CD4-positive, alpha-beta T cell (primary cell): ENCODE measurements at regions not wholly inside any gene's neighbourhood (a gene's known extent, or its start where the extent isn't known, plus 50 kb on each side); places are given as distances from the start of the nearest gene placed in this dataset.

Experiments used
- ATAC-seq: fragments of 200-7000 bp; cut with Tn5 transposase; one replicate; pipeline ENCODE4 v1.10.0; 2022; ENCODE audit warnings: mild to moderate bottlenecking; ENCODE audit not compliant: poor library complexity
- CTCF ChIA-PET: fragments of 350-600 bp; sonication (Branson Sonifier 250); formaldehyde crosslinking; loops from one replicate; lab custom pipeline; 2021; ENCODE audit warnings: antibody characterized with exemption, inconsistent platforms; lab: Charles Lee
- POLR2A ChIA-PET: fragments of 350-600 bp; sonication (Branson Sonifier 250); formaldehyde crosslinking; loops from one replicate; lab custom pipeline; 2021; ENCODE audit warnings: antibody characterized with exemption, inconsistent platforms; lab: Charles Lee
- DNase-seq, 14 experiments: peaks; one replicate each; pipeline ENCODE4 v3.0.0-alpha.2; 2013 to 2020; ENCODE audit warnings: mixed read lengths in 2 of 14
- H3K27ac ChIP-seq, 2 donors: one replicate each; pipeline versions ENCODE4 v1.5.1 to v1.7.0; 2013; ENCODE audit warnings: low read length in 2 of 2, low read depth in 1 of 2, mild to moderate bottlenecking in 1 of 2
- H3K27me3 ChIP-seq, 2 experiments: 1 replicate in 1 of 2; 2 replicates in 1 of 2; pipeline versions ENCODE4 v1.6.1 to v1.7.0; 2013; ENCODE audit warnings: low read length in 2 of 2, control low read depth in 1 of 2, mild to moderate bottlenecking in 1 of 2, moderate library complexity in 1 of 2; ENCODE audit not compliant: insufficient read depth in 2 of 2, control insufficient read depth in 1 of 2
- H3K36me3 ChIP-seq: one replicate; pipeline ENCODE4 v1.6.1; 2013; ENCODE audit warnings: low read length, control low read depth; ENCODE audit not compliant: insufficient read depth
- H3K4me1 ChIP-seq: one replicate; pipeline ENCODE4 v1.6.1; 2013; ENCODE audit warnings: low read length, control low read depth; ENCODE audit not compliant: insufficient read depth
- H3K4me3 ChIP-seq: one replicate; pipeline ENCODE4 v1.5.1; 2013; ENCODE audit warnings: mild to moderate bottlenecking, low read length, moderate library complexity
- H3K9me3 ChIP-seq, 2 experiments: 1 replicate in 1 of 2; 2 replicates in 1 of 2; pipeline versions ENCODE4 v1.6.1 to v1.7.0; 2013; ENCODE audit warnings: low read length in 2 of 2, mild to moderate bottlenecking in 2 of 2, control low read depth in 1 of 2, moderate library complexity in 1 of 2; ENCODE audit not compliant: control insufficient read depth in 1 of 2, insufficient read depth in 1 of 2
- H3K27ac Mint-ChIP-seq: one replicate; pipeline ENCODE4 v1.8.0; 2020; ENCODE audit warnings: mixed read lengths
- H3K27me3 Mint-ChIP-seq: one replicate; pipeline ENCODE4 v1.8.0; 2021; ENCODE audit warnings: mixed read lengths
- H3K36me3 Mint-ChIP-seq: one replicate; pipeline ENCODE4 v1.8.0; 2021; ENCODE audit warnings: low read depth, mixed read lengths
- H3K4me1 Mint-ChIP-seq: one replicate; pipeline ENCODE4 v1.8.0; 2021; ENCODE audit warnings: low read depth, mixed read lengths
- H3K4me3 Mint-ChIP-seq: one replicate; pipeline ENCODE4 v1.8.0; 2020; ENCODE audit warnings: mild to moderate bottlenecking, mixed read lengths
- H3K9me3 Mint-ChIP-seq: one replicate; pipeline ENCODE4 v1.8.0; 2020; ENCODE audit warnings: mixed read lengths
- intact Hi-C, 2 experiments: fragments of 100-400 bp; cut with DNase I in 1 of 2; cut with micrococcal nuclease in 1 of 2; formaldehyde crosslinking; loops; one replicate each; pipeline versions ENCODE4 v1.15.1 to v1.9.0; 2023 to 2025; cut with DNase I, micrococcal nuclease
- TF ChIP-seq, protein P1 (sequence below): fragments of 200-600 bp; IDR thresholded peaks from one replicate; pipeline ENCODE4 v1.8.0; 2022; ENCODE audit warnings: antibody characterized with exemption, mild to moderate bottlenecking

DNA sequence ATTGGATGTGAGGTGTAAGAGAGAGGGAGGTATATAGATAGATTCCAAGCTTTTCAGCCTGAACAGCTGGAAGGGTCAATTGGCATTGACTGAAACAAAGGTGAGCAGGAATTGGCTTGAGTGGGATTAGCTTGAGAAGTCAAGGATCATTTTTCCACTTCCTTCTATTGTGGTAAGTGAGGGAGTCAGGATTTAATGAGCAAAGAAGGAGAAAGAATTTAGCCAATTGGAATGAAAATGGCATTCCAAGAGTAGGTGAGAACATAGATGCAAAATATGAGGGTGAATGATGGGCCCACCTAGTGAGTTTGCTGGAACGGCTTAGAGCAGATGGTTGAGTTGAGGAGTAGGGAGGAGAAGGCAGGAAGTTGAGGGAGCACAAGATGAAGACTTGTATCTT lies 56.5 kb upstream of the ETV6 start:
- Histone ChIP-seq H3K4me1 (no peaks in the 10 kb centered on the region), H3K4me3 (no peak overlapping the region), H3K27me3 (no peaks in the 10 kb centered on the region), H3K36me3 (no peaks in the 10 kb centered on the region), H3K27ac (no peak overlapping the region), H3K9me3 (no peaks in the 10 kb centered on the region)
- Mint-ChIP-seq H3K4me3 (no peak overlapping the region), H3K4me1 (no peaks in the 10 kb centered on the region), H3K27me3 (no peaks in the 10 kb centered on the region), H3K27ac (no peak overlapping the region), H3K36me3 (no peaks in the 10 kb centered on the region), H3K9me3 (no peaks in the 10 kb centered on the region)
- ATAC-seq (no peak), DNase-seq (no peak)
- intact Hi-C loops = no loop called here
- TF ChIP-seq, protein P1, sequence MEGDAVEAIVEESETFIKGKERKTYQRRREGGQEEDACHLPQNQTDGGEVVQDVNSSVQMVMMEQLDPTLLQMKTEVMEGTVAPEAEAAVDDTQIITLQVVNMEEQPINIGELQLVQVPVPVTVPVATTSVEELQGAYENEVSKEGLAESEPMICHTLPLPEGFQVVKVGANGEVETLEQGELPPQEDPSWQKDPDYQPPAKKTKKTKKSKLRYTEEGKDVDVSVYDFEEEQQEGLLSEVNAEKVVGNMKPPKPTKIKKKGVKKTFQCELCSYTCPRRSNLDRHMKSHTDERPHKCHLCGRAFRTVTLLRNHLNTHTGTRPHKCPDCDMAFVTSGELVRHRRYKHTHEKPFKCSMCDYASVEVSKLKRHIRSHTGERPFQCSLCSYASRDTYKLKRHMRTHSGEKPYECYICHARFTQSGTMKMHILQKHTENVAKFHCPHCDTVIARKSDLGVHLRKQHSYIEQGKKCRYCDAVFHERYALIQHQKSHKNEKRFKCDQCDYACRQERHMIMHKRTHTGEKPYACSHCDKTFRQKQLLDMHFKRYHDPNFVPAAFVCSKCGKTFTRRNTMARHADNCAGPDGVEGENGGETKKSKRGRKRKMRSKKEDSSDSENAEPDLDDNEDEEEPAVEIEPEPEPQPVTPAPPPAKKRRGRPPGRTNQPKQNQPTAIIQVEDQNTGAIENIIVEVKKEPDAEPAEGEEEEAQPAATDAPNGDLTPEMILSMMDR = no peak
- ChIA-PET CTCF (no interaction called here), POLR2A (no interaction called here)

DNA sequence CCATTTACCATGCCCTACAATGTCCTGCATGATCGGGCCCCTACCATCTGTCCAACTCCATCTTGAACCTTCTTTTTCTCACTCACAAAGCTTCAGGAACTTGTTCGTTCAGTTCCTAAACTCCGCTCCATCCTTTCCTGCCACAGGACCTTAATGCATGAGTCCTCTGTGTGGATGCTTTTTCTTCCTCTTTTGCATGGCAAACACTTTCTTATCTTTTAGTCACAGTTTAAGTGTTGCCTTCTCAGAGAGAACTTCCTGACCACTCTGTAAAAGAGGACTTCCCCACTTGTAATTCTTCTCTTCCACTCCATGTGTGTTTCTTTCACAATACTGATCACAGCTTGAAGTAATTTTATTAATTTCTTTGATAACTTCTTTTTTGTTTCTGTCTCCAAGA lies 54.4 kb upstream of the ETV6 start:
- ChIA-PET CTCF (no interaction called here), POLR2A (no interaction called here)
- peak in 2 of 14 experiments; percentile 15 to 34 for DNase-seq
- TF ChIP-seq, protein P1 = no peak
- Histone ChIP-seq H3K9me3 (no peaks in the 10 kb centered on the region), H3K4me1 (no peaks in the 10 kb centered on the region), H3K4me3 (no peak overlapping the region), H3K27ac (no peak overlapping the region), H3K36me3 (no peaks in the 10 kb centered on the region), H3K27me3 (no peaks in the 10 kb centered on the region)
- H3K4me3 Mint-ChIP-seq = no peak overlapping the region
- H3K4me1 Mint-ChIP-seq = no peaks in the 10 kb centered on the region
- ATAC-seq = no peak
- no peaks in the 10 kb centered on the region for H3K36me3 Mint-ChIP-seq
- H3K27me3 Mint-ChIP-seq = no peaks in the 10 kb centered on the region
- H3K27ac Mint-ChIP-seq = no peak overlapping the region
- intact Hi-C loops = no loop called here
- no peaks in the 10 kb centered on the region for H3K9me3 Mint-ChIP-seq

DNA sequence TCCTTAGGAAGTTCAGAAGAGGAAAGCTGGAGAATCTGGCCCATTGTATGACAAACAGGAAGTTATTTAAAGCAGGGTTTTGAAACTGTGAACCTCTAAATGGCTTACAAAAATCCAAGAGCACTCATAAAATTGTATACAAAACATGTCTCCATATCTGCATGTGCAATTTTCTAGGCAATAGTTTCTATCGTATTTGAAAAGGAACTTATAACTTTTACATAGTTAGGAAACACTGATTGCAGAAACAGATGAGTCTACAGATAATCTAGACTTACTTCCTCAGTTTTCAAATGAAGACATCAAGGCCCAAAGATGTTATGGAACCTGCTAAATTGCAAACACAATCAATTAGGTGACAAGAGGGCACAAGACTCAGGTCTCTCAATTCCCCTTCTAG lies 53.3 kb upstream of the ETV6 start:
- no peak overlapping the region for H3K4me3 ChIP-seq
- intact Hi-C loops = no loop called here
- Mint-ChIP-seq H3K27ac (no peak overlapping the region), H3K27me3 (no peaks in the 10 kb centered on the region), H3K9me3 (no peaks in the 10 kb centered on the region), H3K4me3 (no peak overlapping the region), H3K36me3 (no peaks in the 10 kb centered on the region), H3K4me1 (no peaks in the 10 kb centered on the region)
- POLR2A ChIA-PET = no interaction called here
- no peak for ATAC-seq
- no peaks in the 10 kb centered on the region for H3K4me1 ChIP-seq
- no peaks in the 10 kb centered on the region for H3K9me3 ChIP-seq
- CTCF ChIA-PET = no interaction called here
- no peaks in the 10 kb centered on the region for H3K36me3 ChIP-seq
- H3K27ac ChIP-seq = no peak overlapping the region
- TF ChIP-seq, protein P1 = no peak
- DNase-seq = no peak
- no peaks in the 10 kb centered on the region for H3K27me3 ChIP-seq
